ENCODE measurements at regions not wholly inside any gene's neighbourhood (a gene's known extent, or its start where the extent isn't known, plus 50 kb on each side); places are given as distances from the start of the nearest gene placed in this dataset.

GRCh38 chr2:147091448-147091847 lies 753.4 kb upstream of the ACVR2A start:
- H3K4me1 ChIP-seq (ENCODE audit: control insufficient read depth, insufficient read depth, low read length) = peaks cover 9% of the 10 kb centered on the region
- no peak overlapping the region for H3K4me3 ChIP-seq (ENCODE audit: low read depth, low read length)
- no peaks in the 10 kb centered on the region for H3K9me3 ChIP-seq (ENCODE audit: control insufficient read depth, insufficient read depth, low read length)
- no peak overlapping the region for H3K9ac ChIP-seq (ENCODE audit: low read depth, low read length)
- peaks cover 9% of the 10 kb centered on the region; the same call in 1 of the 2 replicates for H3K27me3 ChIP-seq (ENCODE audit: control insufficient read depth, insufficient read depth, low read length)
- H3K36me3 ChIP-seq (ENCODE audit: control insufficient read depth, insufficient read depth, low read length) = no peaks in the 10 kb centered on the region
- H3K27ac ChIP-seq (ENCODE audit: low read depth, low read length) = no peak overlapping the region

DNA sequence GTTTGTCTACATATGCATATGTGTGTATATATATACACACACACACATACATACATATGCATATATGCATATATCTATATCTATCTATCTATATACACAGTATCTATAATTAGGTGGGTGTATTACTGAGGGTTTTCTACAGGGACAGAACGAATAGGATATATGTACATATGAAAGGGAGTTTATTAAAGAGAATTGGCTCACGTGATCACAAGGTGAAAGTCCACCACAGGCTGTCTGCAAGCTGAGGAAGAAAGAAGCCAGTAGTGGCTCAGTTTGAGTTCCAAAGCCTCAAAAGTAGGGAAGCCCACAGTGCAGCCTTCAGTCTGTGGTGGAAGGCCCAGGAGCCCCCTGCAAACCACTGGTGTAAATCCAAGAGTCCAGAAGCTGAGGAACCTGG lies 756.0 kb upstream of the ACVR2A start:
- Histone ChIP-seq H3K27me3 (ENCODE audit: control insufficient read depth, insufficient read depth, low read length) (no peaks in the 10 kb centered on the region), H3K4me3 (ENCODE audit: low read depth, low read length) (no peak overlapping the region), H3K9ac (ENCODE audit: low read depth, low read length) (no peak overlapping the region), H3K36me3 (ENCODE audit: control insufficient read depth, insufficient read depth, low read length) (no peaks in the 10 kb centered on the region), H3K4me1 (ENCODE audit: control insufficient read depth, insufficient read depth, low read length) (peaks cover 2% of the 10 kb centered on the region), H3K27ac (ENCODE audit: low read depth, low read length) (no peak overlapping the region), H3K9me3 (ENCODE audit: control insufficient read depth, insufficient read depth, low read length) (no peaks in the 10 kb centered on the region)

GRCh38 chr2:147086715-147087114 lies 758.1 kb upstream of the ACVR2A start:
- no peaks in the 10 kb centered on the region for H3K36me3 ChIP-seq (ENCODE audit: control insufficient read depth, insufficient read depth, low read length)
- H3K4me3 ChIP-seq (ENCODE audit: low read depth, low read length) = no peak overlapping the region
- no peak overlapping the region for H3K9ac ChIP-seq (ENCODE audit: low read depth, low read length)
- no peak overlapping the region for H3K27ac ChIP-seq (ENCODE audit: low read depth, low read length)
- H3K9me3 ChIP-seq (ENCODE audit: control insufficient read depth, insufficient read depth, low read length) = no peaks in the 10 kb centered on the region
- H3K4me1 ChIP-seq (ENCODE audit: control insufficient read depth, insufficient read depth, low read length) = 0 out of 2 replicates have a peak, but pooled peaks cover 3% of the 10 kb centered on the region
- H3K27me3 ChIP-seq (ENCODE audit: control insufficient read depth, insufficient read depth, low read length) = no peaks in the 10 kb centered on the region

- H3K9me3 ChIP-seq (ENCODE audit: control insufficient read depth, insufficient read depth, low read length) = no peaks in the 10 kb centered on the region
- 0 out of 2 replicates have a peak, but pooled peaks cover 3% of the 10 kb centered on the region for H3K4me1 ChIP-seq (ENCODE audit: control insufficient read depth, insufficient read depth, low read length)
- no peaks in the 10 kb centered on the region for H3K36me3 ChIP-seq (ENCODE audit: control insufficient read depth, insufficient read depth, low read length)
- no peak overlapping the region for H3K27ac ChIP-seq (ENCODE audit: low read depth, low read length)
- H3K27me3 ChIP-seq (ENCODE audit: control insufficient read depth, insufficient read depth, low read length) = no peaks in the 10 kb centered on the region
- no peak overlapping the region for H3K9ac ChIP-seq (ENCODE audit: low read depth, low read length)
- no peak overlapping the region for H3K4me3 ChIP-seq (ENCODE audit: low read depth, low read length)
Observed at GRCh38 chr2:147083664-147084063, 761.2 kb upstream of the ACVR2A start.

GRCh38 chr2:147082850-147083522 lies 761.8 kb upstream of the ACVR2A start:
- Histone ChIP-seq H3K27me3 (ENCODE audit: control insufficient read depth, insufficient read depth, low read length) (no peaks in the 10 kb centered on the region), H3K27ac (ENCODE audit: low read depth, low read length) (no peak overlapping the region), H3K9me3 (ENCODE audit: control insufficient read depth, insufficient read depth, low read length) (no peaks in the 10 kb centered on the region), H3K4me1 (ENCODE audit: control insufficient read depth, insufficient read depth, low read length) (0 out of 2 replicates have a peak, but pooled peaks cover 3% of the 10 kb centered on the region), H3K4me3 (ENCODE audit: low read depth, low read length) (no peak overlapping the region), H3K9ac (ENCODE audit: low read depth, low read length) (no peak overlapping the region), H3K36me3 (ENCODE audit: control insufficient read depth, insufficient read depth, low read length) (no peaks in the 10 kb centered on the region)

DNA sequence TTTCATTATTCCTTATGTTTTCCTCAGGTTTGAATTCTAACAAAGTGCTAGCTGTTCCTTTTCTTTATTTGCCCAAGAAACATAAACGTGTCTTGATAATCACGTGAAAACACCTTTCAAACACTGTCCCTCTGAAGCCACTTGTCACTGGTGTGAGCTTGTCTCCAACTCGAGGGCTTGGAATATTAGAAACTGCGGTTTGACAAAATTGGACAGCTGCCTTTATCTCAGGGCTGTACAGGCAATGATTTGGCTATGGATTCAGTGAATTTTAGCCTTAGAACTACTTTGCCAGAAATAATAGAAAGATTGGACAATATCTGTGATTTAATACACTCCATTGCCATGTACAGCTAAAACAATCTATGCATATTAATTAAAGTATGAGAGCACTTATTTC lies 763.0 kb upstream of the ACVR2A start:
- H3K36me3 ChIP-seq (ENCODE audit: control insufficient read depth, insufficient read depth, low read length) = no peaks in the 10 kb centered on the region
- H3K27me3 ChIP-seq (ENCODE audit: control insufficient read depth, insufficient read depth, low read length) = no peaks in the 10 kb centered on the region
- no peaks in the 10 kb centered on the region for H3K9me3 ChIP-seq (ENCODE audit: control insufficient read depth, insufficient read depth, low read length)
- H3K9ac ChIP-seq (ENCODE audit: low read depth, low read length) = no peak overlapping the region
- no peak overlapping the region for H3K27ac ChIP-seq (ENCODE audit: low read depth, low read length)
- H3K4me1 ChIP-seq (ENCODE audit: control insufficient read depth, insufficient read depth, low read length) = 0 out of 2 replicates have a peak, but pooled peaks cover 3% of the 10 kb centered on the region
- no peak overlapping the region for H3K4me3 ChIP-seq (ENCODE audit: low read depth, low read length)

GRCh38 chr2:147076634-147077033 lies 768.2 kb upstream of the ACVR2A start:
- H3K27me3 ChIP-seq (ENCODE audit: control insufficient read depth, insufficient read depth, low read length) = no peaks in the 10 kb centered on the region
- no peak overlapping the region for H3K9ac ChIP-seq (ENCODE audit: low read depth, low read length)
- H3K4me3 ChIP-seq (ENCODE audit: low read depth, low read length) = no peak overlapping the region
- no peak overlapping the region for H3K27ac ChIP-seq (ENCODE audit: low read depth, low read length)
- no peaks in the 10 kb centered on the region for H3K36me3 ChIP-seq (ENCODE audit: control insufficient read depth, insufficient read depth, low read length)
- H3K9me3 ChIP-seq (ENCODE audit: control insufficient read depth, insufficient read depth, low read length) = no peaks in the 10 kb centered on the region
- no peaks in the 10 kb centered on the region for H3K4me1 ChIP-seq (ENCODE audit: control insufficient read depth, insufficient read depth, low read length)

GRCh38 chr2:147068071-147068470 lies 776.8 kb upstream of the ACVR2A start:
- Histone ChIP-seq H3K27ac (ENCODE audit: low read depth, low read length) (no peak overlapping the region), H3K36me3 (ENCODE audit: control insufficient read depth, insufficient read depth, low read length) (no peaks in the 10 kb centered on the region), H3K9ac (ENCODE audit: low read depth, low read length) (no peak overlapping the region), H3K4me3 (ENCODE audit: low read depth, low read length) (no peak overlapping the region), H3K9me3 (ENCODE audit: control insufficient read depth, insufficient read depth, low read length) (no peaks in the 10 kb centered on the region), H3K27me3 (ENCODE audit: control insufficient read depth, insufficient read depth, low read length) (no peaks in the 10 kb centered on the region), H3K4me1 (ENCODE audit: control insufficient read depth, insufficient read depth, low read length) (no peaks in the 10 kb centered on the region)

DNA sequence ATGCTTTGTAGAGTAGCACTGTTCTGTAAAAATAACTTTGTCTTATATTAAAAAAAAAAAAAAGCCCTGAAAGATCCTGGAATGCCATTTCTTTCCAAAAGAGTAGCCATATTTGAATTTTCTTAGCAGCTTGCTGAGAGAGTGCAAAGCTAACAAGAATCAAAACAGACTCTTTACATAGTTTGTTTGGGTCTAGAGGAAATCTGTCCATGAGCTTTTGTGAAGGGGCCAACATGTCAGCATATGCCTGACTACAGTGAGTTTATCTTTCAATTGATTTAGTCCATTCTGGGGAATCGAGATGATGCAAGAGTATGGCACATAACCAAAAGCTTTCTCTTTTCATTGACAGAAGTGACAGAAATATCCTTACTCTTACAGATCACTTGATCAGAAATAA lies 777.7 kb upstream of the ACVR2A start:
- Histone ChIP-seq H3K4me1 (ENCODE audit: control insufficient read depth, insufficient read depth, low read length) (no peaks in the 10 kb centered on the region), H3K27ac (ENCODE audit: low read depth, low read length) (no peak overlapping the region), H3K9ac (ENCODE audit: low read depth, low read length) (no peak overlapping the region), H3K9me3 (ENCODE audit: control insufficient read depth, insufficient read depth, low read length) (no peaks in the 10 kb centered on the region), H3K4me3 (ENCODE audit: low read depth, low read length) (no peak overlapping the region), H3K36me3 (ENCODE audit: control insufficient read depth, insufficient read depth, low read length) (no peaks in the 10 kb centered on the region), H3K27me3 (ENCODE audit: control insufficient read depth, insufficient read depth, low read length) (no peaks in the 10 kb centered on the region)

DNA sequence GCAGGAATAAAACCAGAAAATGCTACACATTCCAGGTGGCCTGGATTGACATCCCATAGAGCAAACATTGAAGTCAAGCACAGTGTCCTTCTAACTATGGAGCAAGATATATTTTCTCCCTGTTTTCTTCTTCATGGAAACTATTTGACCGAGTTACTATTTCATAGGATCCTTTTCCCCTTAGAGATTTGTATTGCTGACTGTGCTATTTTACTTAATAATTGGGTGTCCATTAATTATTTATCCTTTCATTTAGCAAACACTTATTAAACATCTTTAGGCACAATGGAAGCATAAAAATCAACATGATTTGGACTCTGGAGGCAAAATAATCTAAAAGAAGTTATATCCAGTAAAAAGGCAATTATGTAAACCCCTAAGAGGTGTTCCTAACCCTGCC lies 782.8 kb upstream of the ACVR2A start:
- H3K9me3 ChIP-seq (ENCODE audit: control insufficient read depth, insufficient read depth, low read length) = no peaks in the 10 kb centered on the region
- H3K4me3 ChIP-seq (ENCODE audit: low read depth, low read length) = no peak overlapping the region
- H3K27me3 ChIP-seq (ENCODE audit: control insufficient read depth, insufficient read depth, low read length) = no peaks in the 10 kb centered on the region
- no peak overlapping the region for H3K9ac ChIP-seq (ENCODE audit: low read depth, low read length)
- H3K27ac ChIP-seq (ENCODE audit: low read depth, low read length) = no peak overlapping the region
- peaks cover 29% of the 10 kb centered on the region for H3K4me1 ChIP-seq (ENCODE audit: control insufficient read depth, insufficient read depth, low read length)
- no peaks in the 10 kb centered on the region for H3K36me3 ChIP-seq (ENCODE audit: control insufficient read depth, insufficient read depth, low read length)

DNA sequence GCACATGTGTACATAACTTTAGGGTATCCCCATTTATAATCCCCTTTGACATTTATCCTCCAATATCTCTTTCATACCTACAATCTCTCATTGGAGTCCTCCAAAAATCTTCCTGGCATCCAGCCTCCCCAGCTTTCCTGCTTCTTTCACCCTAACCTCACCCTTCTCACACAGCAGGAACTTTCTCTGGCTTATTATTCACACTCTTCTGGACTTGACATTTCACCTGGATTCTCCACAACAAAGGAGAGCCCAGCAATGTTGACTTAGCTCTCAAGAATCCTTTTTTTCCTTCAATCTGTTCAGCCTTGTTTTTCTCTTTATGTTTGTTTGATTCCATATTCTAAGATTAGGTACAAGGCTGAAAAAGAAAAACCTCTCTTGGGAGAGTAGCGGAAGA lies 783.6 kb upstream of the ACVR2A start:
- Histone ChIP-seq H3K4me1 (ENCODE audit: control insufficient read depth, insufficient read depth, low read length) (peaks cover 29% of the 10 kb centered on the region), H3K27ac (ENCODE audit: low read depth, low read length) (no peak overlapping the region), H3K27me3 (ENCODE audit: control insufficient read depth, insufficient read depth, low read length) (no peaks in the 10 kb centered on the region), H3K9ac (ENCODE audit: low read depth, low read length) (no peak overlapping the region), H3K36me3 (ENCODE audit: control insufficient read depth, insufficient read depth, low read length) (no peaks in the 10 kb centered on the region), H3K4me3 (ENCODE audit: low read depth, low read length) (no peak overlapping the region), H3K9me3 (ENCODE audit: control insufficient read depth, insufficient read depth, low read length) (no peaks in the 10 kb centered on the region)

Measured in HUES48 (cell line).